HCT116 (cell line): ENCODE measurements at regions not wholly inside any gene's neighbourhood (a gene's known extent, or its start where the extent isn't known, plus 50 kb on each side); places are given as distances from the start of the nearest gene placed in this dataset.

Experiments
- ATAC-seq: fragments of 200-7000 bp; cut with Tn5 transposase; 2 replicates; pipeline ENCODE4 v1.9.1; 2020; ENCODE audit warnings: mild to moderate bottlenecking, moderate library complexity
- BruUV-seq: library from RNA; stranded (reverse); fragments of 400-500 nt; replicated peaks from 2 replicates; lab custom pipeline; 2021; lab: Mats Ljungman, UMichigan
- CTCF ChIA-PET: fragments of 300-600 bp; sonication (Branson Sonifier 250); formaldehyde crosslinking; loops from one replicate; lab custom pipeline; 2021; ENCODE audit warnings: antibody characterized with exemption; lab: Charles Lee
- POLR2A ChIA-PET: fragments of 300-600, 350-600 bp; sonication (Branson Sonifier 250); formaldehyde crosslinking; loops from one replicate; lab custom pipeline; 2021; ENCODE audit warnings: antibody characterized with exemption; lab: Charles Lee
- RAD21 ChIA-PET, 2 experiments: fragments of 300-600 bp; sonication (Branson Sonifier 250); formaldehyde crosslinking; loops; one replicate each; lab custom pipeline; 2023; ENCODE audit warnings: low total read pairs in 2 of 2; ENCODE audit not compliant: uncharacterized antibody in 2 of 2, unreplicated experiment in 2 of 2, low non-redundant PET in 1 of 2; lab: Charles Lee
- DNase-seq: peaks from one replicate; pipeline ENCODE4 v3.0.0-alpha.2; 2010; ENCODE audit warnings: low read depth, low spot score
- H2AFZ ChIP-seq: fragments of 200-600 bp; shearing (Covaris generic), sonication (generic); 2 replicates; pipeline ENCODE4 v1.6.1; 2017; ENCODE audit warnings: low read depth, mixed run types, mixed read lengths, antibody characterized with exemption, low read length; ENCODE audit not compliant: poor library complexity, severe bottlenecking
- H3K27ac ChIP-seq: 2 replicates; pipeline ENCODE4 v1.5.1; 2012; ENCODE audit warnings: low read depth, low read length
- H3K27me3 ChIP-seq: fragments of 200-600 bp; sonication (generic); 2 replicates; pipeline ENCODE4 v1.6.1; 2016; ENCODE audit warnings: mixed run types, low read length, mixed read lengths; ENCODE audit not compliant: insufficient read depth
- H3K36me3 ChIP-seq, 2 experiments: fragments of 200-500 bp in 1 of 2; fragments of 200-600 bp in 1 of 2; sonication (Bioruptor generic) in 1 of 2; sonication (generic) in 1 of 2; 2 replicates each; pipeline versions ENCODE4 v1.5.1 to v1.6.1; 2014 to 2016; ENCODE audit warnings: low read length in 2 of 2, inconsistent platforms in 1 of 2, mixed read lengths in 1 of 2, mixed run types in 1 of 2; ENCODE audit not compliant: insufficient read depth in 2 of 2, control insufficient read depth in 1 of 2
- H3K4me1 ChIP-seq, 2 experiments: fragments of 200-600 bp in 1 of 2; sonication (generic) in 1 of 2; 2 replicates each; pipeline versions ENCODE4 v1.5.1 to v1.6.1; 2012 to 2017; ENCODE audit warnings: low read length in 2 of 2, inconsistent platforms in 1 of 2, mild to moderate bottlenecking in 1 of 2, mixed read lengths in 1 of 2, mixed run types in 1 of 2, moderate library complexity in 1 of 2; ENCODE audit not compliant: insufficient read depth in 2 of 2, control insufficient read depth in 1 of 2
- H3K4me2 ChIP-seq: fragments of 200-600 bp; sonication (generic); 2 replicates; pipeline ENCODE4 v1.6.1; 2017; ENCODE audit warnings: mixed run types, low read length, mixed read lengths
- H3K4me3 ChIP-seq, 2 experiments: fragments of 200-600 bp in 1 of 2; sonication (generic) in 1 of 2; replicated peaks in 1 of 2; 2 replicates each; pipeline ENCODE4 v1.5.1; 2011 to 2016; ENCODE audit warnings: low read length in 2 of 2, control low read depth in 1 of 2, low read depth in 1 of 2, mild to moderate bottlenecking in 1 of 2, mixed read lengths in 1 of 2, mixed run types in 1 of 2
- H3K79me2 ChIP-seq: fragments of 200-600 bp; sonication (generic); 2 replicates; pipeline ENCODE4 v1.6.1; 2017; ENCODE audit warnings: mild to moderate bottlenecking, mixed run types, low read length, moderate library complexity, mixed read lengths; ENCODE audit not compliant: insufficient read depth
- H3K9ac ChIP-seq: fragments of 200-600 bp; sonication (generic); 2 replicates; pipeline ENCODE4 v1.6.1; 2016; ENCODE audit warnings: low read length, mixed read lengths
- H3K9me2 ChIP-seq: fragments of 200-600 bp; sonication (generic), shearing (Covaris generic); 2 replicates; pipeline ENCODE4 v1.6.1; 2017; ENCODE audit warnings: mixed run types, mild to moderate bottlenecking, moderate library complexity; ENCODE audit not compliant: insufficient read depth
- H3K9me3 ChIP-seq, 2 experiments: fragments of 200-500 bp in 1 of 2; fragments of 200-600 bp in 1 of 2; sonication (Bioruptor generic) in 1 of 2; sonication (generic) in 1 of 2; 2 replicates each; pipeline ENCODE4 v1.6.1; 2014 to 2017; ENCODE audit warnings: low read length in 2 of 2, mixed read lengths in 2 of 2, inconsistent platforms in 1 of 2, low read depth in 1 of 2, mild to moderate bottlenecking in 1 of 2, mixed run types in 1 of 2, moderate library complexity in 1 of 2; ENCODE audit not compliant: control insufficient read depth in 1 of 2, insufficient read depth in 1 of 2
- H4K20me1 ChIP-seq: fragments of 200-600 bp; sonication (generic), shearing (Covaris generic); 2 replicates; pipeline ENCODE4 v1.6.1; 2017; ENCODE audit warnings: mixed run types, mild to moderate bottlenecking, moderate library complexity; ENCODE audit not compliant: insufficient read depth
- ATF3 ChIP-seq: IDR thresholded peaks from 2 replicates; pipeline ENCODE4 v1.6.1; 2012
- CTCF ChIP-seq, 3 experiments: fragments of 200-600 bp in 1 of 3; sonication (generic) in 1 of 3; IDR thresholded peaks in 2 of 3; conservative IDR thresholded peaks in 1 of 3; 2 replicates each; pipeline ENCODE4 v1.5.1; 2012 to 2017; ENCODE audit warnings: low read depth in 2 of 3, low read length in 2 of 3, antibody characterized with exemption in 1 of 3, borderline replicate concordance in 1 of 3, control low read depth in 1 of 3, mild to moderate bottlenecking in 1 of 3, mixed read lengths in 1 of 3, mixed run types in 1 of 3, moderate library complexity in 1 of 3; ENCODE audit not compliant: insufficient read depth in 1 of 3
- ELF1 ChIP-seq: IDR thresholded peaks from 2 replicates; pipeline ENCODE4 v1.6.1; 2012; ENCODE audit warnings: low read depth, borderline replicate concordance
- EZH2 ChIP-seq: fragments of 200-600 bp; sonication (generic); IDR thresholded peaks from 2 replicates; pipeline ENCODE4 v1.6.1; 2017; ENCODE audit warnings: antibody characterized with exemption, mixed run types
- EZH2phosphoT487 ChIP-seq: fragments of 200-600 bp; IDR thresholded peaks from 2 replicates; pipeline ENCODE4 v1.6.1; 2018; ENCODE audit warnings: antibody characterized with exemption, borderline replicate concordance
- JUND ChIP-seq: IDR thresholded peaks from 2 replicates; pipeline ENCODE4 v1.6.1; 2012
- POLR2A ChIP-seq: IDR thresholded peaks from 2 replicates; pipeline ENCODE4 v1.7.0; 2011; ENCODE audit warnings: borderline replicate concordance; ENCODE audit not compliant: insufficient read depth, insufficient read length; ENCODE audit errors: extremely low read depth
- SIN3A ChIP-seq: IDR thresholded peaks from 2 replicates; pipeline ENCODE4 v1.6.1; 2012; ENCODE audit warnings: low read depth
- SP1 ChIP-seq: IDR thresholded peaks from 2 replicates; pipeline ENCODE4 v1.6.1; 2012; ENCODE audit warnings: low read depth
- SRF ChIP-seq: IDR thresholded peaks from 2 replicates; pipeline ENCODE4 v1.6.1; 2012; ENCODE audit warnings: low read depth
- TCF7L2 ChIP-seq: IDR thresholded peaks from 2 replicates; pipeline ENCODE4 v1.7.0; 2011; ENCODE audit warnings: borderline replicate concordance, inconsistent platforms; ENCODE audit not compliant: insufficient read depth, insufficient read length; ENCODE audit errors: extremely low read depth
- YY1 ChIP-seq: IDR thresholded peaks from 2 replicates; pipeline ENCODE4 v1.6.1; 2011; ENCODE audit warnings: low read length, low read depth, moderate library complexity, mild to moderate bottlenecking; ENCODE audit not compliant: insufficient replicate concordance; ENCODE audit errors: extremely low read depth
- ZNF274 ChIP-seq: fragments of 200-500 bp; sonication (Bioruptor generic); IDR thresholded peaks from 2 replicates; pipeline ENCODE4 v1.6.1; 2014; ENCODE audit warnings: mild to moderate bottlenecking, low read depth, low read length, inconsistent platforms
- intact Hi-C: fragments of 100-400 bp; cut with micrococcal nuclease; formaldehyde crosslinking; loops from 2 replicates; pipeline ENCODE4 v1.10.0; 2022
- TF ChIP-seq, protein P1 (sequence below): IDR thresholded peaks from 2 replicates; pipeline ENCODE4 v1.6.1; 2012; ENCODE audit warnings: low read depth

DNA sequence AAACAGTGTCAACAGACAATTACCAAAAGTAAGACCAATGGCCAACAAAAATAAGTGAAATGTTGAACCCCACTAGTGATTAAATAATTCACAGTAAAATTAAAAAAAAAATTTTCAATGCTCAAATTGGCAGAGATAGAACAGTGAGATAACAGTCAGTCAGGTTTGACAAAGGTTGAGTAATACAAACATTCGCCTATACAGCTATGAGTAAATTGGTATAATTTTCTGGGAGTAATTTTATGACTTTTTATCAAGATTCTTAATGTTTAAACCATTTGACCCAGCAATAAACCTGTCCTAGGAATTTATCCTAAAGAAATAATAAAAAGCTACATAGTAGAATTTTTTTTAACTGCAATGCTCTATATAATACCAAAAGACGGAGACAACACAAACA, 64.9 kb upstream of the SHH start:
- H3K79me2 ChIP-seq: no peaks in the 10 kb centered on the region
- DNase-seq (no peak), ATAC-seq (no peak)
- H4K20me1 ChIP-seq: no peaks in the 10 kb centered on the region
- intact Hi-C loops: no loop called here
- RAD21 ChIA-PET: no interaction called here
- H3K4me3 ChIP-seq: no peak overlapping the region
- no peak overlapping the region for H3K27ac ChIP-seq
- POLR2A ChIA-PET: no interaction called here
- H2AFZ ChIP-seq: no peak overlapping the region
- H3K4me2 ChIP-seq: no peak overlapping the region
- no TSS peak for BruUV-seq
- H3K9me3 ChIP-seq: no peaks in the 10 kb centered on the region
- H3K9ac ChIP-seq: no peak overlapping the region
- no peaks in the 10 kb centered on the region for H3K36me3 ChIP-seq
- no peaks in the 10 kb centered on the region for H3K27me3 ChIP-seq
- no peaks in the 10 kb centered on the region for H3K9me2 ChIP-seq
- TF ChIP-seq POLR2A: no peak
- TF ChIP-seq SIN3A: no peak
- TF ChIP-seq, protein P1, sequence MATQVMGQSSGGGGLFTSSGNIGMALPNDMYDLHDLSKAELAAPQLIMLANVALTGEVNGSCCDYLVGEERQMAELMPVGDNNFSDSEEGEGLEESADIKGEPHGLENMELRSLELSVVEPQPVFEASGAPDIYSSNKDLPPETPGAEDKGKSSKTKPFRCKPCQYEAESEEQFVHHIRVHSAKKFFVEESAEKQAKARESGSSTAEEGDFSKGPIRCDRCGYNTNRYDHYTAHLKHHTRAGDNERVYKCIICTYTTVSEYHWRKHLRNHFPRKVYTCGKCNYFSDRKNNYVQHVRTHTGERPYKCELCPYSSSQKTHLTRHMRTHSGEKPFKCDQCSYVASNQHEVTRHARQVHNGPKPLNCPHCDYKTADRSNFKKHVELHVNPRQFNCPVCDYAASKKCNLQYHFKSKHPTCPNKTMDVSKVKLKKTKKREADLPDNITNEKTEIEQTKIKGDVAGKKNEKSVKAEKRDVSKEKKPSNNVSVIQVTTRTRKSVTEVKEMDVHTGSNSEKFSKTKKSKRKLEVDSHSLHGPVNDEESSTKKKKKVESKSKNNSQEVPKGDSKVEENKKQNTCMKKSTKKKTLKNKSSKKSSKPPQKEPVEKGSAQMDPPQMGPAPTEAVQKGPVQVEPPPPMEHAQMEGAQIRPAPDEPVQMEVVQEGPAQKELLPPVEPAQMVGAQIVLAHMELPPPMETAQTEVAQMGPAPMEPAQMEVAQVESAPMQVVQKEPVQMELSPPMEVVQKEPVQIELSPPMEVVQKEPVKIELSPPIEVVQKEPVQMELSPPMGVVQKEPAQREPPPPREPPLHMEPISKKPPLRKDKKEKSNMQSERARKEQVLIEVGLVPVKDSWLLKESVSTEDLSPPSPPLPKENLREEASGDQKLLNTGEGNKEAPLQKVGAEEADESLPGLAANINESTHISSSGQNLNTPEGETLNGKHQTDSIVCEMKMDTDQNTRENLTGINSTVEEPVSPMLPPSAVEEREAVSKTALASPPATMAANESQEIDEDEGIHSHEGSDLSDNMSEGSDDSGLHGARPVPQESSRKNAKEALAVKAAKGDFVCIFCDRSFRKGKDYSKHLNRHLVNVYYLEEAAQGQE: no peak
- no peak for TF ChIP-seq EZH2phosphoT487
- no peak for TF ChIP-seq ATF3
- no peak for TF ChIP-seq CTCF (IDR thresholded peaks at IDR 0.05 in 2 of 3, conservative IDR thresholded peaks at IDR 0.05 in 1 of 3; ENCODE audit: borderline replicate concordance in 1 of 3, insufficient read depth in 1 of 3, low read depth in 2 of 3, low read length in 2 of 3)
- TF ChIP-seq JUND: no peak
- TF ChIP-seq TCF7L2: no peak
- TF ChIP-seq YY1: no peak
- no peak for TF ChIP-seq EZH2
- no peak for TF ChIP-seq SRF
- TF ChIP-seq SP1: no peak
- no peak for TF ChIP-seq ELF1
- TF ChIP-seq ZNF274: no peak
- CTCF ChIA-PET: no interaction called here
- no peaks in the 10 kb centered on the region for H3K4me1 ChIP-seq
